ENCODE measurements at regions not wholly inside any gene's neighbourhood (a gene's known extent, or its start where the extent isn't known, plus 50 kb on each side); places are given as distances from the start of the nearest gene placed in this dataset.

- TF ChIP-seq, protein P1, sequence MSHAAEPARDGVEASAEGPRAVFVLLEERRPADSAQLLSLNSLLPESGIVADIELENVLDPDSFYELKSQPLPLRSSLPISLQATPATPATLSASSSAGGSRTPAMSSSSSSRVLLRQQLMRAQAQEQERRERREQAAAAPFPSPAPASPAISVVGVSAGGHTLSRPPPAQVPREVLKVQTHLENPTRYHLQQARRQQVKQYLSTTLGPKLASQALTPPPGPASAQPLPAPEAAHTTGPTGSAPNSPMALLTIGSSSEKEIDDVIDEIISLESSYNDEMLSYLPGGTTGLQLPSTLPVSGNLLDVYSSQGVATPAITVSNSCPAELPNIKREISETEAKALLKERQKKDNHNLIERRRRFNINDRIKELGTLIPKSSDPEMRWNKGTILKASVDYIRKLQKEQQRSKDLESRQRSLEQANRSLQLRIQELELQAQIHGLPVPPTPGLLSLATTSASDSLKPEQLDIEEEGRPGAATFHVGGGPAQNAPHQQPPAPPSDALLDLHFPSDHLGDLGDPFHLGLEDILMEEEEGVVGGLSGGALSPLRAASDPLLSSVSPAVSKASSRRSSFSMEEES (CRISPR knock-in tag; IDR thresholded peaks at IDR 0.05), result peak; percentile 43; the same call in 1 of the 2 replicates
- TF ChIP-seq ATF5 (CRISPR knock-in tag; IDR thresholded peaks at IDR 0.05; ENCODE audit: low read depth) (no peak), PCBP1 (IDR thresholded peaks at IDR 0.05; ENCODE audit: borderline replicate concordance, low read depth, low read length) (no peak), ZMYM3 (CRISPR knock-in tag; IDR thresholded peaks at IDR 0.05) (no peak), ZNF138 (CRISPR knock-in tag; IDR thresholded peaks at IDR 0.05; ENCODE audit: low read depth) (no peak), MATR3 (CRISPR knock-in tag; IDR thresholded peaks at IDR 0.05) (no peak), MYNN (CRISPR knock-in tag; IDR thresholded peaks at IDR 0.05; ENCODE audit: low read depth) (no peak), RXRA (CRISPR knock-in tag; IDR thresholded peaks at IDR 0.05) (no peak), ZNF205 (CRISPR knock-in tag; IDR thresholded peaks at IDR 0.05) (peak; percentile 61; the same call in 1 of the 2 replicates), ATF1 (CRISPR knock-in tag; IDR thresholded peaks at IDR 0.05) (peak; percentile 26; the same call in 1 of the 2 replicates), PAX8 (CRISPR knock-in tag; IDR thresholded peaks at IDR 0.05; ENCODE audit: borderline replicate concordance) (no peak), ARNTL (CRISPR knock-in tag; IDR thresholded peaks at IDR 0.05) (no peak), ZMAT5 (CRISPR knock-in tag; IDR thresholded peaks at IDR 0.05; ENCODE audit: borderline replicate concordance, low read depth) (no peak), CCAR2 (optimal IDR thresholded peaks at IDR 0.05; ENCODE audit: low read depth, low read length) (no peak), ZNF235 (CRISPR knock-in tag; IDR thresholded peaks at IDR 0.05; ENCODE audit: borderline replicate concordance) (no peak), ZNF230 (CRISPR knock-in tag; IDR thresholded peaks at IDR 0.05) (no peak), ZNF331 (CRISPR knock-in tag; IDR thresholded peaks at IDR 0.05) (peak; percentile 73), ZEB1 (IDR thresholded peaks at IDR 0.05; ENCODE audit: insufficient replicate concordance, low read depth) (no peak), SATB2 (CRISPR knock-in tag; IDR thresholded peaks at IDR 0.05) (peak; percentile 100), ZNF773 (CRISPR knock-in tag; IDR thresholded peaks at IDR 0.05; ENCODE audit: borderline replicate concordance) (no peak)
- TF ChIP-seq, protein P2, sequence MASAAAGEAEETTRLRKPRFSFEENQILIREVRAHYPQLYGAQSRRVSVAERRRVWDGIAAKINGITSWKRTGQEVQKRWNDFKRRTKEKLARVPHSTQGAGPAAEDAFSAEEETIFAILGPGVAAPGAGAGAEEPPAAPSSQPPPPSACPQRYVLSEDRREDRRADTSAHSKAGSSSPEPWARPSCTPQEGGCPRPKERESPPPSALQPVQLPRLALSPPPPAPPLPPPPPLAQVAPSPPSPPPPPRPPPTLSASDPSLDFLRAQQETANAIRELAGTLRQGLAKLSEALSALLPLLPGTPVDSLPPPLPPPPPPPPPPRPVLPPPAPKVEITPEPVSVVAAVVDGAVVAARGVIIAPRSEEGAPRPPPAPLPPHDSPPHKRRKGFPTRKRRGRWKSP (CRISPR knock-in tag; IDR thresholded peaks at IDR 0.05), result no peak; the same call in 1 of the 2 replicates
- TF ChIP-seq, protein P3, sequence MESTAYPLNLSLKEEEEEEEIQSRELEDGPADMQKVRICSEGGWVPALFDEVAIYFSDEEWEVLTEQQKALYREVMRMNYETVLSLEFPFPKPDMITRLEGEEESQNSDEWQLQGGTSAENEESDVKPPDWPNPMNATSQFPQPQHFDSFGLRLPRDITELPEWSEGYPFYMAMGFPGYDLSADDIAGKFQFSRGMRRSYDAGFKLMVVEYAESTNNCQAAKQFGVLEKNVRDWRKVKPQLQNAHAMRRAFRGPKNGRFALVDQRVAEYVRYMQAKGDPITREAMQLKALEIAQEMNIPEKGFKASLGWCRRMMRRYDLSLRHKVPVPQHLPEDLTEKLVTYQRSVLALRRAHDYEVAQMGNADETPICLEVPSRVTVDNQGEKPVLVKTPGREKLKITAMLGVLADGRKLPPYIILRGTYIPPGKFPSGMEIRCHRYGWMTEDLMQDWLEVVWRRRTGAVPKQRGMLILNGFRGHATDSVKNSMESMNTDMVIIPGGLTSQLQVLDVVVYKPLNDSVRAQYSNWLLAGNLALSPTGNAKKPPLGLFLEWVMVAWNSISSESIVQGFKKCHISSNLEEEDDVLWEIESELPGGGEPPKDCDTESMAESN (CRISPR knock-in tag; conservative IDR thresholded peaks at IDR 0.05), result no peak
- TF ChIP-seq, protein P4, sequence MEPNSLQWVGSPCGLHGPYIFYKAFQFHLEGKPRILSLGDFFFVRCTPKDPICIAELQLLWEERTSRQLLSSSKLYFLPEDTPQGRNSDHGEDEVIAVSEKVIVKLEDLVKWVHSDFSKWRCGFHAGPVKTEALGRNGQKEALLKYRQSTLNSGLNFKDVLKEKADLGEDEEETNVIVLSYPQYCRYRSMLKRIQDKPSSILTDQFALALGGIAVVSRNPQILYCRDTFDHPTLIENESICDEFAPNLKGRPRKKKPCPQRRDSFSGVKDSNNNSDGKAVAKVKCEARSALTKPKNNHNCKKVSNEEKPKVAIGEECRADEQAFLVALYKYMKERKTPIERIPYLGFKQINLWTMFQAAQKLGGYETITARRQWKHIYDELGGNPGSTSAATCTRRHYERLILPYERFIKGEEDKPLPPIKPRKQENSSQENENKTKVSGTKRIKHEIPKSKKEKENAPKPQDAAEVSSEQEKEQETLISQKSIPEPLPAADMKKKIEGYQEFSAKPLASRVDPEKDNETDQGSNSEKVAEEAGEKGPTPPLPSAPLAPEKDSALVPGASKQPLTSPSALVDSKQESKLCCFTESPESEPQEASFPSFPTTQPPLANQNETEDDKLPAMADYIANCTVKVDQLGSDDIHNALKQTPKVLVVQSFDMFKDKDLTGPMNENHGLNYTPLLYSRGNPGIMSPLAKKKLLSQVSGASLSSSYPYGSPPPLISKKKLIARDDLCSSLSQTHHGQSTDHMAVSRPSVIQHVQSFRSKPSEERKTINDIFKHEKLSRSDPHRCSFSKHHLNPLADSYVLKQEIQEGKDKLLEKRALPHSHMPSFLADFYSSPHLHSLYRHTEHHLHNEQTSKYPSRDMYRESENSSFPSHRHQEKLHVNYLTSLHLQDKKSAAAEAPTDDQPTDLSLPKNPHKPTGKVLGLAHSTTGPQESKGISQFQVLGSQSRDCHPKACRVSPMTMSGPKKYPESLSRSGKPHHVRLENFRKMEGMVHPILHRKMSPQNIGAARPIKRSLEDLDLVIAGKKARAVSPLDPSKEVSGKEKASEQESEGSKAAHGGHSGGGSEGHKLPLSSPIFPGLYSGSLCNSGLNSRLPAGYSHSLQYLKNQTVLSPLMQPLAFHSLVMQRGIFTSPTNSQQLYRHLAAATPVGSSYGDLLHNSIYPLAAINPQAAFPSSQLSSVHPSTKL (CRISPR knock-in tag; IDR thresholded peaks at IDR 0.05), result peak; percentile 91
Measured at GRCh38 chr5:35483780-35484179, 133.9 kb upstream of the SPEF2 start (continued).

Data from HepG2 (cell line).